ENCODE measurements at regions not wholly inside any gene's neighbourhood (a gene's known extent, or its start where the extent isn't known, plus 50 kb on each side); places are given as distances from the start of the nearest gene placed in this dataset.
A peak's percentile ranks its signal among the peaks of the same experiment; 100 is the strongest.

DNA sequence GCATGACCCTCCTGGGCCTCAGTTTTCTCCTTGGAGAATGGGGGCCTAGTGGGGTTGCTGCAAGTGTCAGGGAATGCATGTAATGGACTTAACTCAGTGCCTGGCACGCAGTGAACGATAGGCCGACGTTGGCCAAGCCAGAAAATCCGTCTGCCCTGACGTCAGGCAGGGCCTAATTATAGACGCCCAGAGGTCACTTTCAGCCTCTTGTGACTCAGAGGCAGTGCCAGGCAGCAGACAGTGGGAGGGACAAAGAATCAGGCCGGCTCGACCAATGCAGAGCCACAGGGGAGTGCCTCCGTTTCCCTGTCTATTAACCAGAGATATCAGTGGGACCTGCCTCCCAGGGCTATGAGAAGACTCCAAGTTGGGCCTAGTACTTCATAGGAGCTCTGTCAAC is 115.0 kb downstream of the MN1 start:
- peak in 53 of 56 donors; percentile 20 to 93 (median 73) for DNase-seq

DNA sequence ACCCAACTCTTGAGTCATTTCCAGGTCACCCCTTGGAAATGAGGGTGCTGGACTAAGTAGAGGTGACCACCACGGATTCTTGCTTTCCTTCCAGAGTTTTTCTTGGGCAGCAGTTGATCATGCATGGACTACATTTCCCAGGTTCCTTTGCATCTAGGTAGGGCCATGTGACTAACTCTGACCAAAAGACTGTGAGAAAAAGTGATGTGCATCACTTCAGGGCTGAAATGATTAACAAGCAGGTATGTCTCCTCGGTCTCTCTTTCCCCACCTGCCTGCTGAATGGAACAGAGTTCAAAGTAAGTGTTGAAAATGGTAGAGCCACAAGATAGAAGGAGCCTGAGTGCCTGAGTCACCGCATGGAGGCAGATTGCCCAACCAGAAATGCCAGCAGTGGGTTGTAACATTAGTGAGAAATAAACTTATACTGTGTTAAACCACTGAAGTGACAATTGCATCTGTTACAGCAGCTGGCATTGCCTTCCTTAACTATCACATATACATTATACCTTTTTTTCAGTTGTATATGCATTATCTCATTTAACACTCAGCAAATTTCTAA is 113.5 kb downstream of the MN1 start:
- no peak for DNase-seq

DNA sequence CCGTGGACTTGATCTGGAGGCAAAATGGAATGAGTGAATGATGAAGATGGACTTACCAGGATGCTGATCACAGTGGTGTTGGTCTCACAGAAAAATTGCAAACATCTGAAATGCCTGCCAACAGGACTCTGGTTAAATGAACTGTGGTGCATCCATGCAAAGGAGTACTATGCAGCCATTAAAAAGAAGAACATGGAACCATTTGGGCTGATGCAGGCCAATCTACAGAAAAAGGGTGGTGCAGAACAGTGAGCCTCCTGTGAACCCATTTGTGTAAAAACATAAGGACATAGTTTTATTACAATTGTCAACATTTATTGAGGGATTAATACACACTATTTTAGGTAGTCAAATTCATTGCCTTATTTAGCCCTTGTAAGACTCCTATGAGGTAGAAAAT is 111.9 kb downstream of the MN1 start:
- no peak for DNase-seq

DNA sequence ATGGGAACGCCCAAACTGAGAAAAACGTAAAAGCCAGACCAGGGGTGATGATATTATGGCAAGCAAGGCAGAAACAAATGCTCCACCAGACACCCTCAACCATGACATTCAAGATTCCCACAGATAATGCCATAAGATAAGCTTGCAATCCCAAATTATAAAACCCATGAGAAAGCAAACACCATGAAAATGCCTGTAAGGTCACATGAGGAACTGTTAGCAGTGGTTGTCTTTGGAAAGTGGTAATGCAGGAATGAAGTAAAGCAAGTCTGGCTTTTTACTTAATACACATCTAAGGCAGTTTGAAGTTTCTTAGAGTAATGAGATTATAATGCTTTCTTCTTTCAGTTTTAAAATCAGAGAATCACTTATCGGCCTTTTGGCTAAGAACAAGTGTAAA is 111.0 kb downstream of the MN1 start:
- no peak for DNase-seq

DNA sequence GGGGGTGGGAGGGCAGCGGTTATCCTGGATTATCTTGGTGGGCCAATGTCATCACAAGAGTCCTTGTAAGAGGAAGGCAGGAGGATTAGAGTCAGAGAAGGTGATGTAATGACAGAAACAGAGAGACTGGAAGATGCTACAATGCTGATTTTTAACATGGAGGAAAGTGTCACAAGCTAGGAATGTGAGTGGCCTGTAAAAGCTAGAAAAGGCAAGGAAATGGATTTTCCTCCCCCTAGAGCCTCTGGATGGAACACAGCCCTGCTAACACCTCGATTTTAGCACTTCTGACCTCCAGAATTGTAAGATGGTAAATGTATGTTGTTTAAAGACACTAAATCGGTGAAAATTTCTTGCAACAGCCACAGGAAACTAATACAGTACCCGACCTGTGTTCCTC is 109.3 kb downstream of the MN1 start:
- DNase-seq: no peak

DNA sequence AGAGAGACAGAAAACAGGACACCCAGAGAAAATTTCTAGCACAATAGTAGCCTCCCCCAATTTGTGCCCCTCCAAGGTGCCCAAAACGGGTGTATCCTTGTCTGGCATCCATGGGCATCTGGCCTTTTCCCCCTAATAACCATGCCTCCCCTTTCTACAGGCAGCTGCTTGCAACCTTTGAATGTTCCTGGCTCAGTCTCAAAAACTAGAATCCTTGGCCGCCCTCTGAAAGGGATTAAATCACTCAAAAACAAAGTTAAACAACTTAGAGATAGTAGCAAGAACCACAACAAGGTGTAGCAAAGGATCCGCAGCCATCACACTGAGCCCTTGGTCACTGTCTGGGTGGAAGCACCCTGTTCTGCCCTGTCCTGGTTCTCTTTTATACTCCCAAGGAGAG is 105.6 kb downstream of the MN1 start:
- no peak for DNase-seq

DNA sequence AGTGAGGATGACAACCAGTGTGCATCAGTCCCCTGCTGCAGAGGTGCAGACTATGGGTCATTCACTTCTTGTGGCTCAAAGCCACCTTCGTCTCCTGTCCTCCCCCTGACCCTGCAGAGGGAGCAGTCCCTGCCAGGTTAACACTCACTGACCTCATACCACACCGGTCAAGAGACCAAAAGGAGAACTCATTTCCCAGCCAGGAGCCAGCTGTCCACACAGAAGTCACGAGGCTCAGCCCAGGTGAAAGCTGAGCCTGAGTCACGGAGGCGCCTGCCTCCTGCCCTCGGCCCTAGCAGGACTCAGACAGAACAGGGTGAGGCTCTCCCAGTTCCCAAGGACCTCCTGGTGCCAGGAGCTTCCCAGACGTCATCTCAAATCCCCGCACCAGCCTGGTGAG is 103.7 kb downstream of the MN1 start:
- no peak for DNase-seq

Data from nucleus accumbens (tissue), 56 donors.